GM12891 (cell line): ENCODE measurements at regions not wholly inside any gene's neighbourhood (a gene's known extent, or its start where the extent isn't known, plus 50 kb on each side); places are given as distances from the start of the nearest gene placed in this dataset.

Experiments used
- POLR2A ChIP-seq: IDR thresholded peaks from 2 replicates; pipeline ENCODE4 v1.6.1; 2011; ENCODE audit warnings: low read depth, low read length, control low read depth
- POLR2AphosphoS5 ChIP-seq: IDR thresholded peaks from 2 replicates; pipeline ENCODE4 v1.6.1; 2011; ENCODE audit warnings: low read depth, low read length, control low read depth
- SPI1 ChIP-seq: IDR thresholded peaks from 2 replicates; pipeline ENCODE4 v1.6.1; 2011; ENCODE audit warnings: low read depth, low read length, control low read depth
- TAF1 ChIP-seq: IDR thresholded peaks from 2 replicates; pipeline ENCODE4 v1.6.1; 2011; ENCODE audit warnings: low read depth, low read length, control low read depth

- TF ChIP-seq POLR2AphosphoS5 (no peak), SPI1 (no peak), TAF1 (no peak), POLR2A (no peak)
Measured at GRCh38 chr5:124885490-124885889, 139.1 kb upstream of the ZNF608 start.
